ENCODE measurements at regions not wholly inside any gene's neighbourhood (a gene's known extent, or its start where the extent isn't known, plus 50 kb on each side); places are given as distances from the start of the nearest gene placed in this dataset.
A peak's percentile ranks its signal among the peaks of the same experiment; 100 is the strongest.

DNA sequence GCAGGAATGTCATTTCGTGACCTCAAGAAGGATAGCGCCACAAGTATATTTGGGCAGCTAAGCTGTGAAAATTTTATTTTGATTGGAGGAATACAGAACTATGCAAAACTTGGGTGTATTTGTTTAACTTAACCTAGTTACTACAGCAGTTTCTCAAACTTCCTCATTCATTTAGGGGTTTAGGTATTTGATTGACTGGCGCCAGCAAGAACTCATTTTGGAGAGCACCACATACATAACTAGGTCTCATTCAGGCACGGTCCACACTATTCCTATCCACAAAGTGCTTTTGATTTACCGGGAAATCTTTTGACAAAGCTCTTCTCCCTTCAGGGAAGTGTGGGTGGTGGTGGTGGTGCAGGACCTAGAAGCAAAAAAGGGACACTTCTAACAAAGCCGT, 155.1 kb upstream of the NRIP1 start:
- H2AK5ac ChIP-seq (ENCODE audit: low read depth, low read length) = no peak overlapping the region
- H3K4me3 ChIP-seq (ENCODE audit: low read length in 2 of 2) = no peak overlapping the region
- H2BK5ac ChIP-seq (ENCODE audit: low read length) = no peak overlapping the region
- H3K36me3 ChIP-seq (replicated peaks in 1 of 2; ENCODE audit: control insufficient read depth in 2 of 2, insufficient read depth in 2 of 2, low read length in 2 of 2) = no peaks in the 10 kb centered on the region
- no peaks in the 10 kb centered on the region for H3K79me1 ChIP-seq (ENCODE audit: low read depth, low read length)
- peaks cover 2 to 17% of the 10 kb centered on the region in 2 donors for H3K4me1 ChIP-seq (ENCODE audit: control insufficient read depth in 2 of 2, insufficient read depth in 1 of 2, low read depth in 1 of 2, low read length in 2 of 2)
- no peak overlapping the region for H3K18ac ChIP-seq (ENCODE audit: low read length)
- no peak overlapping the region for H3K27ac ChIP-seq (replicated peaks; ENCODE audit: low read length)
- H2BK15ac ChIP-seq (ENCODE audit: low read length) = no peak overlapping the region
- no peak overlapping the region for H3K9ac ChIP-seq (ENCODE audit: low read depth, low read length, poor library complexity)
- H3K9me3 ChIP-seq (replicated peaks in 1 of 2; ENCODE audit: control insufficient read depth in 2 of 2, insufficient read depth in 1 of 2, low read depth in 1 of 2, low read length in 2 of 2) = peaks cover 0 to 3% of the 10 kb centered on the region in 2 donors
- H2BK120ac ChIP-seq (ENCODE audit: low read depth, low read length) = no peak overlapping the region
- no peak overlapping the region for H2BK12ac ChIP-seq (ENCODE audit: low read length)
- peaks cover 0 to 5% (median 0%) of the 10 kb centered on the region in 3 experiments for H3K27me3 ChIP-seq (ENCODE audit: control insufficient read depth in 3 of 3, insufficient read depth in 3 of 3, low read depth in 1 of 3, low read length in 3 of 3)
- H4K91ac ChIP-seq (ENCODE audit: low read depth, low read length, poor library complexity) = no peak overlapping the region
- H2AFZ ChIP-seq (ENCODE audit: low read length) = no peak overlapping the region
- no peak overlapping the region for H4K8ac ChIP-seq (ENCODE audit: low read depth, low read length)
- H3K4ac ChIP-seq (ENCODE audit: low read length) = no peak overlapping the region
- H3K14ac ChIP-seq (ENCODE audit: low read length) = no peak overlapping the region
- no peak overlapping the region for H3K23ac ChIP-seq (ENCODE audit: low read depth, low read length, poor library complexity)
- no peak overlapping the region for H3K4me2 ChIP-seq (ENCODE audit: insufficient read depth, low read length, poor library complexity, severe bottlenecking)
- DNase-seq (ENCODE audit: low spot score) = no peak
- WGBS, 2 donors (ENCODE audit: extremely low coverage in 2 of 2, insufficient read length in 2 of 2, insufficient replicate concordance in 1 of 2) = no CpG with 5 or more reads among the region's 6 CpGs

DNA sequence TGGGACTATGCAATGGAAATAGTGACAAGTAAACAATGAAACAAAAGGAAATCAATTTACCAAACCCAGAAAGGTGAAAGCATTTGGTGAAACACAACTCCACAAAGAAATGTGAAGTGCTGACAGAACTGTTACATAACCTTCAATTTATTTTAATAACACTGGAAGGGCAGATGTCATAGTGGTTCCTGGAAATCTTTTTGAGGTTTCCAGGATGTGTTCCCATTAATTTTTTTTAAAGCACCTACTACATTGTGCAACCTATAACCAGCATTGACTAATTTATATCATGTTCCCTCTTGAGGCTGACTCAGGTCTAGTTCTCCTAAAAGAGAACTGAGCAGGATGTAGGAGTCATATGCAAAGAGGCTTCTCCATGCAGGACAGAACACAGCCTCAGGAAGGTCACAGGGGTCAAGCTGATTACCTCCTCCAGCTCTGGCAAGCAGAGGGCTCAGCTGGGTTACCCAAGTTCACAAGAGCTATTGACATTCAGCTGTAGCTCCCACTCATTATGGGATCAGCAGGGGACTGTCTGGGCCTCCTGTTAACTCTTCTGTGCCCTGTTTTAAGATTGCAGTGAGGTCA, 157.1 kb upstream of the NRIP1 start:
- no peak overlapping the region for H3K23ac ChIP-seq (ENCODE audit: low read depth, low read length, poor library complexity)
- H3K27me3 ChIP-seq (ENCODE audit: control insufficient read depth in 3 of 3, insufficient read depth in 3 of 3, low read depth in 1 of 3, low read length in 3 of 3) = peaks cover 0 to 5% (median 0%) of the 10 kb centered on the region in 3 experiments
- no peak overlapping the region for H3K27ac ChIP-seq (replicated peaks; ENCODE audit: low read length)
- H2AK5ac ChIP-seq (ENCODE audit: low read depth, low read length) = no peak overlapping the region
- no peak overlapping the region for H3K18ac ChIP-seq (ENCODE audit: low read length)
- H3K4me2 ChIP-seq (ENCODE audit: insufficient read depth, low read length, poor library complexity, severe bottlenecking) = no peak overlapping the region
- H2BK5ac ChIP-seq (ENCODE audit: low read length) = no peak overlapping the region
- no peak overlapping the region for H4K8ac ChIP-seq (ENCODE audit: low read depth, low read length)
- H3K14ac ChIP-seq (ENCODE audit: low read length) = no peak overlapping the region
- H2BK120ac ChIP-seq (ENCODE audit: low read depth, low read length) = no peak overlapping the region
- H4K91ac ChIP-seq (ENCODE audit: low read depth, low read length, poor library complexity) = no peak overlapping the region
- H2BK12ac ChIP-seq (ENCODE audit: low read length) = no peak overlapping the region
- H3K4me1 ChIP-seq (ENCODE audit: control insufficient read depth in 2 of 2, insufficient read depth in 1 of 2, low read depth in 1 of 2, low read length in 2 of 2) = peaks cover 2 to 17% of the 10 kb centered on the region in 2 donors
- H3K36me3 ChIP-seq (replicated peaks in 1 of 2; ENCODE audit: control insufficient read depth in 2 of 2, insufficient read depth in 2 of 2, low read length in 2 of 2) = no peaks in the 10 kb centered on the region
- no peak overlapping the region for H2AFZ ChIP-seq (ENCODE audit: low read length)
- peaks cover 0 to 3% of the 10 kb centered on the region in 2 donors for H3K9me3 ChIP-seq (replicated peaks in 1 of 2; ENCODE audit: control insufficient read depth in 2 of 2, insufficient read depth in 1 of 2, low read depth in 1 of 2, low read length in 2 of 2)
- no peaks in the 10 kb centered on the region for H3K79me1 ChIP-seq (ENCODE audit: low read depth, low read length)
- DNase-seq (ENCODE audit: low spot score) = peak; percentile 29
- H3K9ac ChIP-seq (ENCODE audit: low read depth, low read length, poor library complexity) = no peak overlapping the region
- H2BK15ac ChIP-seq (ENCODE audit: low read length) = no peak overlapping the region
- no peak overlapping the region for H3K4ac ChIP-seq (ENCODE audit: low read length)
- H3K4me3 ChIP-seq (ENCODE audit: low read length in 2 of 2) = no peak overlapping the region

DNA sequence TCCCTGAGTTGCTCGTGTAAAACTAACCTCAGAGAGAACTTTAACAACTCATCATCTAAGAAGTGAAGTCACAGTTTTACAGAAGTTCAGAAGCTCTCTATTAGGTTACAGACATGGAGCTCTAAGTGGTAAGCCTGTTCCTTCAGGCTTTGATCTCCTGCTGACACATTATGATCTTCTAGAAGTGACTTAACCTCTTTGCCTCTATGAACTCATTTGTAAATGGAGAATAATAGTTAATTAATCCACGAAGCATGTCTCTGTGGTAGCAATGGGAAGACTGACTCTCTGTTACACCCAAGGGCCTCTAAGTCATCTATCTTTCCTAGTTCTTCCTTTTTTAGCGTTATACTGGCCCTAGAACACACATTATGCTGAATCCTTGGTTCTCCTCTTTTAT, 157.9 kb upstream of the NRIP1 start:
- Histone ChIP-seq H4K8ac (ENCODE audit: low read depth, low read length) (no peak overlapping the region), H2AK5ac (ENCODE audit: low read depth, low read length) (no peak overlapping the region), H3K27me3 (ENCODE audit: control insufficient read depth in 3 of 3, insufficient read depth in 3 of 3, low read depth in 1 of 3, low read length in 3 of 3) (peaks cover 0 to 5% (median 0%) of the 10 kb centered on the region in 3 experiments), H3K18ac (ENCODE audit: low read length) (no peak overlapping the region), H4K91ac (ENCODE audit: low read depth, low read length, poor library complexity) (no peak overlapping the region), H3K79me1 (ENCODE audit: low read depth, low read length) (no peaks in the 10 kb centered on the region), H3K4me3 (ENCODE audit: low read length in 2 of 2) (no peak overlapping the region), H2BK5ac (ENCODE audit: low read length) (no peak overlapping the region), H3K14ac (ENCODE audit: low read length) (no peak overlapping the region), H3K23ac (ENCODE audit: low read depth, low read length, poor library complexity) (no peak overlapping the region), H2BK12ac (ENCODE audit: low read length) (no peak overlapping the region), H2BK15ac (ENCODE audit: low read length) (no peak overlapping the region), H2AFZ (ENCODE audit: low read length) (no peak overlapping the region), H3K9me3 (replicated peaks in 1 of 2; ENCODE audit: control insufficient read depth in 2 of 2, insufficient read depth in 1 of 2, low read depth in 1 of 2, low read length in 2 of 2) (peaks cover 0 to 3% of the 10 kb centered on the region in 2 donors), H3K4me1 (ENCODE audit: control insufficient read depth in 2 of 2, insufficient read depth in 1 of 2, low read depth in 1 of 2, low read length in 2 of 2) (peaks cover 2 to 17% of the 10 kb centered on the region in 2 donors), H2BK120ac (ENCODE audit: low read depth, low read length) (no peak overlapping the region), H3K4ac (ENCODE audit: low read length) (no peak overlapping the region), H3K36me3 (replicated peaks in 1 of 2; ENCODE audit: control insufficient read depth in 2 of 2, insufficient read depth in 2 of 2, low read length in 2 of 2) (no peaks in the 10 kb centered on the region), H3K4me2 (ENCODE audit: insufficient read depth, low read length, poor library complexity, severe bottlenecking) (no peak overlapping the region), H3K27ac (replicated peaks; ENCODE audit: low read length) (no peak overlapping the region), H3K9ac (ENCODE audit: low read depth, low read length, poor library complexity) (no peak overlapping the region)
- DNase-seq (ENCODE audit: low spot score) = no peak
- no CpG with 5 or more reads among the region's 3 CpGs for WGBS, 2 donors (ENCODE audit: extremely low coverage in 2 of 2, insufficient read length in 2 of 2, insufficient replicate concordance in 1 of 2)

DNA sequence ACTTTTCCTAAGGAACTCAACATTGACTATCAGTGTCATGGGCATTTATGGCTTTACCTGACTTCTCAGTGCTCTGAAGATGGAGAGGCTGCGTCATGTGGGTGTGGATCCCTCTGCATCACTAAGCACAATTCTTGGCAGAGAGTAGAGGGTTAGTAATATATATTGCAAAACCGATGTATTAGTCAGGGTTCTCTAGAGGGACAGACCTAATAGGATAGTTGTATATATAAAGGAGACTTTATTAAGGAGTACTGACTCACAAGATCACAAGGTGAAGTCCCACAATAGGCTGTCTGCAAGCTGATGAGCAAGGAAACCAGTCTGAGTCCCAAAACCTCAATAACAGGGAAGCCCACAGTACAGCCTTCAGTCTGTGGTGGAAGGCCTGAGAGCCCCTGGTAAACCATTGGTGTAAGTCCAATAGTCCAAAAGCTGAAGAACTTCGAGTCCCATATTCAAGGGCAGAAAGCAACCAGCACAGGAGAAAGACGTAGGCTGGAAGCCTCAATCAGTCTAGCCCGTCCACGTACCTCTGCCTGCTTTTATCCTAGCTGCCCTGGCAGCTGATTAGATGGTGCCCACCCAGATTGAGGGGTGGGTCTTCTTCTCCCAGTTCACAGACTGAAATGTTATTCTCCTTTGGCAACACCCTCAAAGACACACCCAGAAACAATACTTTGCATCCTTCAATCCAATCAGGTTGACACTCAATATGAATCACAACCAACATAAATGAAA, 159.7 kb upstream of the NRIP1 start:
- H2AFZ ChIP-seq (ENCODE audit: low read length) = no peak overlapping the region
- H2BK120ac ChIP-seq (ENCODE audit: low read depth, low read length) = no peak overlapping the region
- no peak overlapping the region for H3K4me2 ChIP-seq (ENCODE audit: insufficient read depth, low read length, poor library complexity, severe bottlenecking)
- H3K4me1 ChIP-seq (ENCODE audit: control insufficient read depth in 2 of 2, insufficient read depth in 1 of 2, low read depth in 1 of 2, low read length in 2 of 2) = peaks cover 2 to 17% of the 10 kb centered on the region in 2 donors
- no peak overlapping the region for H2AK5ac ChIP-seq (ENCODE audit: low read depth, low read length)
- peaks cover 0 to 5% (median 0%) of the 10 kb centered on the region in 3 experiments for H3K27me3 ChIP-seq (ENCODE audit: control insufficient read depth in 3 of 3, insufficient read depth in 3 of 3, low read depth in 1 of 3, low read length in 3 of 3)
- no peak overlapping the region for H3K27ac ChIP-seq (replicated peaks; ENCODE audit: low read length)
- no peak overlapping the region for H2BK15ac ChIP-seq (ENCODE audit: low read length)
- H3K36me3 ChIP-seq (replicated peaks in 1 of 2; ENCODE audit: control insufficient read depth in 2 of 2, insufficient read depth in 2 of 2, low read length in 2 of 2) = no peaks in the 10 kb centered on the region
- no peak overlapping the region for H4K8ac ChIP-seq (ENCODE audit: low read depth, low read length)
- H3K9me3 ChIP-seq (replicated peaks in 1 of 2; ENCODE audit: control insufficient read depth in 2 of 2, insufficient read depth in 1 of 2, low read depth in 1 of 2, low read length in 2 of 2) = peaks cover 0 to 3% of the 10 kb centered on the region in 2 donors
- no peak for DNase-seq (ENCODE audit: low spot score)
- H3K4me3 ChIP-seq (ENCODE audit: low read length in 2 of 2) = no peak overlapping the region
- H4K91ac ChIP-seq (ENCODE audit: low read depth, low read length, poor library complexity) = no peak overlapping the region
- no peak overlapping the region for H3K14ac ChIP-seq (ENCODE audit: low read length)
- H3K18ac ChIP-seq (ENCODE audit: low read length) = no peak overlapping the region
- H3K4ac ChIP-seq (ENCODE audit: low read length) = no peak overlapping the region
- H2BK12ac ChIP-seq (ENCODE audit: low read length) = no peak overlapping the region
- no peak overlapping the region for H3K9ac ChIP-seq (ENCODE audit: low read depth, low read length, poor library complexity)
- H2BK5ac ChIP-seq (ENCODE audit: low read length) = no peak overlapping the region
- WGBS, 2 donors (ENCODE audit: extremely low coverage in 2 of 2, insufficient read length in 2 of 2, insufficient replicate concordance in 1 of 2) = no CpG with 5 or more reads among the region's 6 CpGs
- H3K79me1 ChIP-seq (ENCODE audit: low read depth, low read length) = no peaks in the 10 kb centered on the region
- H3K23ac ChIP-seq (ENCODE audit: low read depth, low read length, poor library complexity) = no peak overlapping the region
